Skin of body (tissue), 1 donor: ENCODE measurements at regions not wholly inside any gene's neighbourhood (a gene's known extent, or its start where the extent isn't known, plus 50 kb on each side); places are given as distances from the start of the nearest gene placed in this dataset.
"Not testable (repeated sequence)": the region's sequence is repeated elsewhere in the genome, so short reads cannot be mapped to it uniquely, and the experiment has no call there.

Source experiments
- DNase-seq: peaks from one replicate; lab custom pipeline; 2025; lab: John Stamatoyannopoulos, UW

DNA sequence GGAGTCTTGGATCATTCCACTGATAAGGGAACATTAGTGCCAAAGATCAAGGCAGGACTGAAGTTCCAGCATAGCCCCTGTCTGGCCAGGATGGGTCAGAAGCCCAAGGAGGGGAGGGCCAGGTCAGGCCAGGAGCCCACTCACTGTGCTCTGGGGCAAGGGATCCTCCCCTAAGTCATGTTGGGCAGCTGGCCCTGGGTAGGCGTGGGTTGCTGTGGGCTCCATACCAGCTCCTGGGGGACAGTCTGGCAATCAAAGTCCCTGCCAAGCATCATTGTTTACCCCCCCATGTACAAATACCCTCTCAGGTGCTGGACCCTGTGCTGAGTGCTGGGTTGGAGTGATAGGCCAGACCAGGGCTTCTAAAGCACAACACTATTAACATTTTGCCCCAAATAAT is 130.5 kb downstream of the IRX5 start:
- DNase-seq: no peak

- no peak for DNase-seq
Measured at GRCh38 chr16:55062442-55062841, 131.8 kb downstream of the IRX5 start.

DNA sequence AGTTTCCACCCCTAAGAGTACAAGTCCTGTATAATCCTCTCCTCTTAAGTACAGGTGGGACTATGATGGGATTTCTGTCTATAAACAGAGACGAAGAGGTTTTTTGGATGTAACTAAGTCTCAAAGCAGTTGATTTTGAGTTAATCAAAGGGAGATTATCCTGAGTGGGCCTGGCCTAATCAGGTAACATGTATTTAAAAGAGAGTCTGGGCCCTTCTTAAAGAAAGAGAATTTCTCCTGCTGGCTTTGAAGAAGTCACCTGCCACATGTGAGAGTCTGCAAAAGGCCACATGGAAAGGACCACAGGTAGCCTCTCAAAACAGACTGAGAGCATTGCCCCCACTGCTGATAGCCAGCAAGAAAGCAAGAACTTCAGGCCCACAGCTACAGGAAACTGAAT is 142.3 kb downstream of the IRX5 start:
- no peak for DNase-seq

GRCh38 chr16:55073830-55074229 is 143.2 kb downstream of the IRX5 start:
- no peak for DNase-seq

DNA sequence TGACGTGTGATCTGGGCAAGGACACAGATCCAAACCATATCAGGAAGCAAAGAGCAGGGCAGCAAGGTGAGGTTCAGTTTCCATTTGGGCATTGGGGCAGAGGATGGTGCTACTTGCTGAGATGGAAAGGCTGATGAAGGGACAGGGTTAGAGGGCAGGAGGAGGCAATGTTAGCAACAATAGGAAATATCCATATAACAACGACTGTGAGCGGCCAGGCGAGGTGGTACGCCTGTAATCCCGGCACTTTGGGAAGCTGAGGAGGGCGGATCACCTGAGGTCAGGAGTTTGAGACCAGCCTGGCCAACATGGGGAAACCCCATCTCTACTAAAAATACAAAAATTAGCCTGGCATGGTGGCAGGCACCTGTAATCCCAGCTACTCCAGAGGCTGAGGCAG is 144.5 kb downstream of the IRX5 start:
- DNase-seq: not testable (repeated sequence)

GRCh38 chr16:55076053-55076452 is 145.4 kb downstream of the IRX5 start:
- no peak for DNase-seq

DNA sequence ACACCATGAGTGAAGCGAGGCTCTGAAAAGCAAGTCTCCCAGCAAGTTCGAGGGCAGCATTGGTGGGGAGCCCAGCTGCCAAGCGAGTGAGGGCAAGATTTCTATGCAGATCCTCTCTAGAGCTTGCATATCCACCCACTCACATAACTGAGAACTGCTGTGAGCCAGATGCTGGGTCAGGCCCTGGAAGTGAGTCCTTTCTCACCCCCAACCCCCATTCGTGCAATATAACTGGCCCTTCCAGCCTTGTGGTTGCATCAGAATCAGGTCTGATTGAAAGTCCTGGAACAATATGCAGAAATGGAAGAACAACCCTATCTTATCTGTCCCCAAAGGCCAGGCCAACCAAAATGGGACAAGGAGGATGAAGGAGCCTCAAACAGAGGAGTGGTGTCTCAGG is 146.6 kb downstream of the IRX5 start:
- no peak for DNase-seq

- DNase-seq: no peak
Measured at GRCh38 chr16:55078153-55078552, 147.5 kb downstream of the IRX5 start.

GRCh38 chr16:55078699-55079410 is 148.2 kb downstream of the IRX5 start:
- DNase-seq: peak; percentile 90

- DNase-seq: no peak
Measured at GRCh38 chr16:55081622-55082590, 151.2 kb downstream of the IRX5 start.

DNA sequence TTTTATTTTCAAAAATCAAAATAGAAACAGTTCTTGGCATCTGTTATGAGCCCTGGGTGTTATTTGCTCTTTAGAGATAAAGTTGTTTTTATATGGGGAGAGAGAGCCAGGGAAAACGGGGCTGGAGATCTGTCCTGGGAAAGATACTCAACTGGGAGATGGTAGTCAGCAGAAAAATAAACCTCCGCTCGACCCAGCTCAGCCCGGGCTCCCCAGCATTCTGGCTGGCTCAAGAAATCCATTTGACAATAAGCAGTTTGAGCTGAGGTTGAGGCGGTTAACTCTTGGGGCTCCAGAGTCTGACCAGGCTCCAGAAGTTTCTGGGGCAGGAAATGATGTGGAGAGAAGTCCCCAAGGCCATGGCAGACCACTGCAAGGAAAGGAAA is 151.9 kb downstream of the IRX5 start:
- no peak for DNase-seq

- DNase-seq: no peak
Measured at GRCh38 chr16:55083052-55083451, 152.4 kb downstream of the IRX5 start.

- no peak for DNase-seq
Measured at GRCh38 chr16:55088098-55088497, 157.4 kb downstream of the IRX5 start.

DNA sequence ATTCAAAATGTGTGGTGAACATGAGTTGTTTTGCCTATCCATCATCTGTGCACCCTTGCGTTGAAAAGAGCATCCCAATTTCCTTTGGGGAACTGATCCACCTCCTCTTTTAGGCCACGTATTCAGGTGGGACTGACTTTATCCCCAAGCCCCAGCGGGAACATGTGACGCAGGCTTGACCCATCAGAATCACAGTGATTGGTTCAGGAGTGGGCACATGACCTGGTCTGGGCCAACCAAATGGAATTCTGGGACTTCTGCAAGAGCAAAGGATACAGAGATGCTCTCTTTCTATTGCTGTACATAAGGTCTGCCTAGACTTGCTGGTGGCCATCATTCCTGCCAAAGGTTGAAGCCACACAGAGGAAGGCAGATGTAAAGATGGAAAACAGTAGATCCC is 158.9 kb downstream of the IRX5 start:
- no peak for DNase-seq

DNA sequence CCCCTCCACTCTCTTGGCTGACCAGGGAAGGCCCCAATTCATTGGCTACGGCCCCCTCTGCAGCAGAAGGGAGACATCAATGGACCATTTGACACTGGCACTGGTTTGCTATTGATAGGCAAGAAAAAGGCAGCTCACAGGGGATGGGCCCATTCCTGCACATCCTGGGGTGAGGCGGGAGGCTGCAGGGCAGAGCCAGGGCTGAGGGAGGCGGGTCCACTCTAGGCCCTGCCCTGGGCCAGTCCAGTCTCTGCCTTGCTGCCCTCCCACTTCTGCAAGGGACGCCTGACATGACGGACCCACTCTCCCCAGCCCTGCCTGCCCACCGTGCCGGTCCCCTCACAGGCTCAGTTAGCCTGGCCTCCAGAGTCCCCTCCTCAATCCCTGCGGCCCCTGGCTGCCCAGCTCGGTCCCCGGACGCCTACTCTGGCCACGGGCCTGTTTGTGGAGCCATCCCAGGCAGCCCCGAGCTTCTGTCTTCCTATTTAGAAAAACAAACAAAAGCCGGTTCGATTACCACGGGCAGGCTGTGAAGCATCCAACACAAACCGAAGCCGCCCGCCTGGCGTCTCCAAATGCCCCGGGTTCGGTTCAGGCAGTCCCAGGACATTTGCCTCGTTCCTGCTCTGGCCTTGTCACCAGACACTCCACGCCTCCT is 160.7 kb downstream of the IRX5 start:
- no peak for DNase-seq

GRCh38 chr16:55091871-55092230 is 161.2 kb downstream of the IRX5 start:
- no peak for DNase-seq

GRCh38 chr16:55100100-55100499 is 169.4 kb downstream of the IRX5 start:
- DNase-seq: no peak

GRCh38 chr16:55101026-55101425 is 170.4 kb downstream of the IRX5 start:
- DNase-seq: peak; percentile 70

- DNase-seq: peak; percentile 53
Measured at GRCh38 chr16:55102077-55102476, 171.4 kb downstream of the IRX5 start.

DNA sequence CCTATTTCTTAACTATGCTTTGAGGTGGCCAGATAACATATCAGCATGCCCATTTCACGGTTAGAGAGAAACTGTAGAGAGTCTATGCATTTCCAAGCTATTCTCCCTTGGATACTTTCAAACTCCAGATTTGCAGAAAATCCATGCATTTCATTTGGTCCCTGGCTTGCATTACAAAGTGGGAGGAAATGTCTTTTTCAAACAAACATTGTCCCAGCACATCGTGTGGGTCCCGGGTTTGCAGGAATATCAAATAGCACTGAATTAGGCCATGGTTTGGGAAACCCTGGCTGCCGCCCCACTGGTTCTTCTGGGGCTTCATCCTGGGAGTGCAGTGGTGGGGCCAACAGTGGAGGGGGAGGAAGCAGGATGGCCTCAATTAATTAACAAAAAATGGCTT is 171.9 kb downstream of the IRX5 start:
- DNase-seq: peak; percentile 87

- no peak for DNase-seq
Measured at GRCh38 chr16:55107851-55108250, 177.2 kb downstream of the IRX5 start.

- no peak for DNase-seq
Measured at GRCh38 chr16:55113210-55113609, 182.5 kb downstream of the IRX5 start.
